ENCODE measurements at regions not wholly inside any gene's neighbourhood (a gene's known extent, or its start where the extent isn't known, plus 50 kb on each side); places are given as distances from the start of the nearest gene placed in this dataset.

- Histone ChIP-seq H3K27me3 (replicated peaks; ENCODE audit: insufficient read depth, low read length) (no peaks in the 10 kb centered on the region), H4K20me1 (ENCODE audit: insufficient read depth, low read length) (no peaks in the 10 kb centered on the region), H3K4me3 (ENCODE audit: low read length) (no peak overlapping the region), H3K36me3 (replicated peaks; ENCODE audit: insufficient read depth, low read length) (no peaks in the 10 kb centered on the region), H3K9me3 (replicated peaks; ENCODE audit: insufficient read depth, low read length) (no peaks in the 10 kb centered on the region), H3K79me2 (ENCODE audit: low read length) (no peaks in the 10 kb centered on the region), H3K9ac (ENCODE audit: low read length) (no peak overlapping the region), H3K9me2 (replicated peaks; ENCODE audit: insufficient read depth, low read length) (no peaks in the 10 kb centered on the region), H3K4me2 (ENCODE audit: low read depth, low read length) (no peak overlapping the region), H3F3A (ENCODE audit: insufficient read depth, low read length) (no peaks in the 10 kb centered on the region), H3K4me1 (ENCODE audit: low read length) (no peaks in the 10 kb centered on the region), H2AFZ (ENCODE audit: low read length) (no peak overlapping the region), H3K27ac (ENCODE audit: low read length) (no peak overlapping the region)
- no peak for DNase-seq
- TF ChIP-seq EZH2phosphoT487 (IDR thresholded peaks at IDR 0.05; ENCODE audit: low read length): no peak
- TF ChIP-seq, protein P1, sequence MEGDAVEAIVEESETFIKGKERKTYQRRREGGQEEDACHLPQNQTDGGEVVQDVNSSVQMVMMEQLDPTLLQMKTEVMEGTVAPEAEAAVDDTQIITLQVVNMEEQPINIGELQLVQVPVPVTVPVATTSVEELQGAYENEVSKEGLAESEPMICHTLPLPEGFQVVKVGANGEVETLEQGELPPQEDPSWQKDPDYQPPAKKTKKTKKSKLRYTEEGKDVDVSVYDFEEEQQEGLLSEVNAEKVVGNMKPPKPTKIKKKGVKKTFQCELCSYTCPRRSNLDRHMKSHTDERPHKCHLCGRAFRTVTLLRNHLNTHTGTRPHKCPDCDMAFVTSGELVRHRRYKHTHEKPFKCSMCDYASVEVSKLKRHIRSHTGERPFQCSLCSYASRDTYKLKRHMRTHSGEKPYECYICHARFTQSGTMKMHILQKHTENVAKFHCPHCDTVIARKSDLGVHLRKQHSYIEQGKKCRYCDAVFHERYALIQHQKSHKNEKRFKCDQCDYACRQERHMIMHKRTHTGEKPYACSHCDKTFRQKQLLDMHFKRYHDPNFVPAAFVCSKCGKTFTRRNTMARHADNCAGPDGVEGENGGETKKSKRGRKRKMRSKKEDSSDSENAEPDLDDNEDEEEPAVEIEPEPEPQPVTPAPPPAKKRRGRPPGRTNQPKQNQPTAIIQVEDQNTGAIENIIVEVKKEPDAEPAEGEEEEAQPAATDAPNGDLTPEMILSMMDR (IDR thresholded peaks at IDR 0.05; ENCODE audit: low read length): no peak
- TF ChIP-seq EZH2 (optimal IDR thresholded peaks at IDR 0.05; ENCODE audit: low read depth, low read length): no peak
Observed at GRCh38 chr12:82090165-82090564, 268.0 kb downstream of the CCDC59 start.

DNA sequence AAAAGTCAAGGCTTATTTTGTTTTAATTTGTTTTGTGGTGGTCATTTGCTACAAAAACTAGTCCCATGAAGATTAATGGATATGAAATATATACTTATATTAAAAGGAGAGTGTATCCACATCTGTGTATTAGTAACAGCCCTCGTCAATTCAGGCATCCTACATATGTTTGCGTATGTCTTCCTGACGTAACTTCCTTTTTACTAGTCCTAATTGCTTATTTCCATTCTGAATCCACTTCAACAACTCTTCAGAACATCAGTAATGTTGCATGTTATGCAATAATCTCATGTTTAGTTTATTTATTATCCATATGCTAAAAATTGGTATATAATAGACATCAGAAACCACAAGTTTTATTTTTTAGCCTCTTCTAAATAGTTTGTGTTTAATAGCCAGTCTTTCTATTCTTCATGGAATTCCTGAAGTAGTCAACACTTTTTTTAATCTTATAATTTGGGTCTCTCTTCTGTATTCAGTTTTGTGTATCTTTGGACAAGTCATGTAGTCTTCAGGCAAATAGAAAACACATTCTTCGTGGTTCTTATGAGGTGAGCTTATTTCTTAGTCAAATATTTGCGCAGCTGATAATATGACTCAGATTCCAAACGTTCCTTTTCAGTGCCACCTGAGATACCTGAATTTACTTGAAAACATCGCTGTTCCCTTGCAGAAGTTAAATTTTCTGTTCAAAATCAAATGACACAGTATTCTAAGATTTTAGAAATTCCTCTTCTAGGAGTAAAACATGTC is 268.6 kb downstream of the CCDC59 start:
- H3K9ac ChIP-seq (ENCODE audit: low read length): no peak overlapping the region
- H3K36me3 ChIP-seq (replicated peaks; ENCODE audit: insufficient read depth, low read length): no peaks in the 10 kb centered on the region
- no peaks in the 10 kb centered on the region for H3F3A ChIP-seq (ENCODE audit: insufficient read depth, low read length)
- TF ChIP-seq, protein P1 (IDR thresholded peaks at IDR 0.05; ENCODE audit: low read length): no peak
- TF ChIP-seq EZH2phosphoT487 (IDR thresholded peaks at IDR 0.05; ENCODE audit: low read length): no peak
- TF ChIP-seq EZH2 (optimal IDR thresholded peaks at IDR 0.05; ENCODE audit: low read depth, low read length): no peak
- no peak overlapping the region for H2AFZ ChIP-seq (ENCODE audit: low read length)
- no peak overlapping the region for H3K27ac ChIP-seq (ENCODE audit: low read length)
- no peak overlapping the region for H3K4me3 ChIP-seq (ENCODE audit: low read length)
- DNase-seq: no peak
- no peak overlapping the region for H3K4me2 ChIP-seq (ENCODE audit: low read depth, low read length)
- H3K4me1 ChIP-seq (ENCODE audit: low read length): no peaks in the 10 kb centered on the region
- no peaks in the 10 kb centered on the region for H3K79me2 ChIP-seq (ENCODE audit: low read length)
- H3K9me3 ChIP-seq (replicated peaks; ENCODE audit: insufficient read depth, low read length): no peaks in the 10 kb centered on the region
- no peaks in the 10 kb centered on the region for H3K27me3 ChIP-seq (replicated peaks; ENCODE audit: insufficient read depth, low read length)
- H4K20me1 ChIP-seq (ENCODE audit: insufficient read depth, low read length): no peaks in the 10 kb centered on the region
- H3K9me2 ChIP-seq (replicated peaks; ENCODE audit: insufficient read depth, low read length): no peaks in the 10 kb centered on the region

- Histone ChIP-seq H3K27ac (ENCODE audit: low read length) (no peak overlapping the region), H3K27me3 (replicated peaks; ENCODE audit: insufficient read depth, low read length) (no peaks in the 10 kb centered on the region), H3K9me2 (replicated peaks; ENCODE audit: insufficient read depth, low read length) (no peaks in the 10 kb centered on the region), H2AFZ (ENCODE audit: low read length) (no peak overlapping the region), H3K79me2 (ENCODE audit: low read length) (no peaks in the 10 kb centered on the region), H3K4me1 (ENCODE audit: low read length) (no peaks in the 10 kb centered on the region), H3K9me3 (replicated peaks; ENCODE audit: insufficient read depth, low read length) (no peaks in the 10 kb centered on the region; the same call in 1 of the 2 replicates), H3F3A (ENCODE audit: insufficient read depth, low read length) (no peaks in the 10 kb centered on the region), H3K36me3 (replicated peaks; ENCODE audit: insufficient read depth, low read length) (no peaks in the 10 kb centered on the region), H3K4me2 (ENCODE audit: low read depth, low read length) (no peak overlapping the region), H4K20me1 (ENCODE audit: insufficient read depth, low read length) (no peaks in the 10 kb centered on the region), H3K4me3 (ENCODE audit: low read length) (no peak overlapping the region), H3K9ac (ENCODE audit: low read length) (no peak overlapping the region)
- DNase-seq: no peak
- TF ChIP-seq EZH2phosphoT487 (IDR thresholded peaks at IDR 0.05; ENCODE audit: low read length): no peak
- no peak for TF ChIP-seq EZH2 (optimal IDR thresholded peaks at IDR 0.05; ENCODE audit: low read depth, low read length)
Observed at GRCh38 chr12:82082501-82082900, 275.7 kb downstream of the CCDC59 start.

GRCh38 chr12:82069931-82070514 is 288.2 kb downstream of the CCDC59 start:
- no peak overlapping the region for H3K4me3 ChIP-seq (ENCODE audit: low read length)
- H3K4me1 ChIP-seq (ENCODE audit: low read length): no peaks in the 10 kb centered on the region
- no peak overlapping the region for H3K4me2 ChIP-seq (ENCODE audit: low read depth, low read length)
- no peaks in the 10 kb centered on the region for H4K20me1 ChIP-seq (ENCODE audit: insufficient read depth, low read length)
- no peaks in the 10 kb centered on the region for H3K27me3 ChIP-seq (replicated peaks; ENCODE audit: insufficient read depth, low read length)
- no peaks in the 10 kb centered on the region for H3K9me2 ChIP-seq (replicated peaks; ENCODE audit: insufficient read depth, low read length)
- H3K79me2 ChIP-seq (ENCODE audit: low read length): no peaks in the 10 kb centered on the region
- no peak overlapping the region for H2AFZ ChIP-seq (ENCODE audit: low read length)
- no peak overlapping the region for H3K9ac ChIP-seq (ENCODE audit: low read length)
- no peak overlapping the region for H3K27ac ChIP-seq (ENCODE audit: low read length)
- no peak for DNase-seq
- no peaks in the 10 kb centered on the region for H3F3A ChIP-seq (ENCODE audit: insufficient read depth, low read length)
- H3K9me3 ChIP-seq (replicated peaks; ENCODE audit: insufficient read depth, low read length): no peaks in the 10 kb centered on the region
- H3K36me3 ChIP-seq (replicated peaks; ENCODE audit: insufficient read depth, low read length): no peaks in the 10 kb centered on the region
- TF ChIP-seq EZH2phosphoT487 (IDR thresholded peaks at IDR 0.05; ENCODE audit: low read length): no peak
- TF ChIP-seq, protein P1 (IDR thresholded peaks at IDR 0.05; ENCODE audit: low read length): no peak
- no peak for TF ChIP-seq EZH2 (optimal IDR thresholded peaks at IDR 0.05; ENCODE audit: low read depth, low read length)

Data from MM.1S (cell line).